ENCODE measurements at regions not wholly inside any gene's neighbourhood (a gene's known extent, or its start where the extent isn't known, plus 50 kb on each side); places are given as distances from the start of the nearest gene placed in this dataset.

- TF ChIP-seq, protein P1, sequence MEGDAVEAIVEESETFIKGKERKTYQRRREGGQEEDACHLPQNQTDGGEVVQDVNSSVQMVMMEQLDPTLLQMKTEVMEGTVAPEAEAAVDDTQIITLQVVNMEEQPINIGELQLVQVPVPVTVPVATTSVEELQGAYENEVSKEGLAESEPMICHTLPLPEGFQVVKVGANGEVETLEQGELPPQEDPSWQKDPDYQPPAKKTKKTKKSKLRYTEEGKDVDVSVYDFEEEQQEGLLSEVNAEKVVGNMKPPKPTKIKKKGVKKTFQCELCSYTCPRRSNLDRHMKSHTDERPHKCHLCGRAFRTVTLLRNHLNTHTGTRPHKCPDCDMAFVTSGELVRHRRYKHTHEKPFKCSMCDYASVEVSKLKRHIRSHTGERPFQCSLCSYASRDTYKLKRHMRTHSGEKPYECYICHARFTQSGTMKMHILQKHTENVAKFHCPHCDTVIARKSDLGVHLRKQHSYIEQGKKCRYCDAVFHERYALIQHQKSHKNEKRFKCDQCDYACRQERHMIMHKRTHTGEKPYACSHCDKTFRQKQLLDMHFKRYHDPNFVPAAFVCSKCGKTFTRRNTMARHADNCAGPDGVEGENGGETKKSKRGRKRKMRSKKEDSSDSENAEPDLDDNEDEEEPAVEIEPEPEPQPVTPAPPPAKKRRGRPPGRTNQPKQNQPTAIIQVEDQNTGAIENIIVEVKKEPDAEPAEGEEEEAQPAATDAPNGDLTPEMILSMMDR (conservative IDR thresholded peaks at IDR 0.05; ENCODE audit: low read length): no peak
- no peak for TF ChIP-seq EZH2phosphoT487 (IDR thresholded peaks at IDR 0.05; ENCODE audit: borderline replicate concordance)
Observed at GRCh38 chr1:30035522-30036228, 687.7 kb downstream of the MATN1 start.
